GM19193 (cell line): ENCODE measurements at regions not wholly inside any gene's neighbourhood (a gene's known extent, or its start where the extent isn't known, plus 50 kb on each side); places are given as distances from the start of the nearest gene placed in this dataset.

Source experiments
- POLR2A ChIP-seq: IDR thresholded peaks from 4 replicates; pipeline ENCODE4 v1.6.1; 2011; ENCODE audit not compliant: insufficient read depth, insufficient read length; ENCODE audit errors: extremely low read depth

DNA sequence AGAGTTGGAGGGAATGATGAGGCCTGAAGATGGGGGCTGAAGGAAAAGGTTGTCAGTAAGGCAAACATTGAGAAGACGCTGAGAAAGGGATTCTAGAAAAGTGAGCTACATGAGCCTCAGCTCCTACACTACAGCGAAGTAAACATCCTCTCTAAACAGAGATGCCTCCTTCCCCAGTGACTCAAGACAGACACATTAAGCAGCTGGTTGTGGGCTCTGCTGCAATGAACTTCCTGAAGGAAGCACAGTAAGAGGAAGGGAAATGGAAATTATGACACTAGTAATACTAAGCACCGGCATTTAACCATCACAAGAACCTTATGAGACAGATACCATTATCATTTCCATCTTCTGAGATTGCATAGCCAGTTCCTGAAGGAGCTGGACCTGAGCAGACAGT is 190.5 kb downstream of the C11orf87 start:
- TF ChIP-seq POLR2A: no peak

DNA sequence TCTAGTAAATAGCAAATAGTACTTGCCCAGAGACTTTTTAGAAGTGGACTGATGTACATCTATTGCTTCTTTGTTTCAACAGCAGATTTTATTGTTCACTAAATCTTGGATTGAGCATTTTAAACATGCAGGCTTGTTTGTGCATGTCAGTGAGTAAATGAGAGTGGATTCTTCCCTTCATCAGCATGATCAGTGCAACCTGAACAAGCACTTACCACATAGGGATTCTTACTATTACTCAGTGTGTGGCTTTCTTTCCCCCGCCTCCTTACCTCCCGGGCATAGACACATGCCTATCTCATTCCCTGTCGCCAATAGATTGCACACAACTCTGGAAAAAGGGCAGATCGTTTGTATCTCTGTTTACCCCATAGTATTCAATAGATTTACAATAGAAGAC is 197.5 kb downstream of the C11orf87 start:
- TF ChIP-seq POLR2A: no peak

DNA sequence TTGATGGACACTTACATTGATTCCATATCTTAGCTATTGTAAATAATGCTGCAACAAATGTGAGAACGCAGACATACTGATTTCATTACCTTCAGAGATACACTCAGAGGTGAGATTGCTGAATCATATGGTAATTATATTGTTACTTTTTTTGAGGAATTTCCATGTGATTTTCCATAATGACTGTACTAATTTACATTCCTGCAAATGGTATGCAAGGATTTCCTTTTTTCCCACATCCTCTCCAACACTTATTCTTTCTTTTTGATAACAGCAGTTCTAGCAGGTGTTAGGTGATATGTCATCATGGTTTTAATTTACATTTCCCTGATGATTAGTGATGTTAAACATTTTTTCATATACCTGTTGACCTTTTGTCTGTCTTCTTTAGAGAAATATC is 207.7 kb downstream of the C11orf87 start:
- no peak for TF ChIP-seq POLR2A

DNA sequence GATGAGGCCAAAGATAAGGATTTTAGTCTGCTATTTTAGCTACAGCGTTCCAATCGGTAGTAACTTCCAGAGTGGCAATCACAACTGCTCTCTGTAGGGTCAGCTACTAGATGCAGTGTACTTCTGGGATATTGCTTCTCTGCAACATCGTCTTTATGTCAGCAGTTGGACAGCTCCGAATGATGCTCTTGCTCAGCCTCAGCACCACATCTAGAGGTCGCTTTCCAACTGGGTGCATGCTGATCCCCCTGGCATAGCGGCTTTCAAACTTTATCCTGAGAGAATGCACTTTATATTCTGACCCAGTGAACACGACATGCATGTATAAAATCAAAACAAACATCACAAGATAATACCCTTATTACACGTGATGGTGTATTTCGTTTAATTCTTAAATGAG is 219.6 kb downstream of the C11orf87 start:
- TF ChIP-seq POLR2A: no peak

DNA sequence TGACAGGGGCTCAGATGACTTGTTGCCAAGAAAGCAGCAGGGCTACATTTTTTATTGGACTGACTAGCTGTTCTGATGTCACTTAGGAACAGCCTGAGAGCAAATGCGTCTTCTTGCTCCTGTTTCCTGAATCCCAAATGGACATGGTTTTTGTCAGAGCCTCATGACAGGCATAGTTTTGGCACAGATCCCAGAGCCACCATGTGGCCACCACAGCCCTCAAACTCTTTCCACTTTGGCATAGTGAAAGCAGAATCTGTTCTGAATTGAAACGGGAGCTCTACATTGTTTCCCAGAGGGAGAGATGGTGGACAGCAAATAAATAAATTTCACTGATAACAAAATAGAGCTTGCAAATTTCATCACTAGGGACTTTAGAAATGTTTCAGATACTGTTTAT is 222.2 kb downstream of the C11orf87 start:
- no peak for TF ChIP-seq POLR2A

DNA sequence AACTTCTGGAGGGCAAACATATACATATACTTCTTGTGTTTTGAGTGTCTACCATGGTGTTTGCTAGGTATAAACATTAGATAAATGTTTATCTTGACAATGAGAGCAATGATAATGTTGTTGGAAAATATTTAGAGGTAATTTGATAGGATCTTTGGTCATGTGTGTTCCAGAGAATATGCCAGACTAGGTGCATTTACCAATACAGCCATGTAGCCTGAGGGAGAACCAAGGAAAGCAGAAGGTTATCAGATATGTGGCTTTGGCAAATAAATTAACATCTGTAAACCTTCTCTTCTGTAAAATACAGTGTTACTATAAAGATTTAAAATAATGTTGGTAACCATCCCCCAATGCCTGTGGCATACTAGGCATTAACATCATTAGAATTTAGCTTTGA is 226.8 kb downstream of the C11orf87 start:
- no peak for TF ChIP-seq POLR2A

DNA sequence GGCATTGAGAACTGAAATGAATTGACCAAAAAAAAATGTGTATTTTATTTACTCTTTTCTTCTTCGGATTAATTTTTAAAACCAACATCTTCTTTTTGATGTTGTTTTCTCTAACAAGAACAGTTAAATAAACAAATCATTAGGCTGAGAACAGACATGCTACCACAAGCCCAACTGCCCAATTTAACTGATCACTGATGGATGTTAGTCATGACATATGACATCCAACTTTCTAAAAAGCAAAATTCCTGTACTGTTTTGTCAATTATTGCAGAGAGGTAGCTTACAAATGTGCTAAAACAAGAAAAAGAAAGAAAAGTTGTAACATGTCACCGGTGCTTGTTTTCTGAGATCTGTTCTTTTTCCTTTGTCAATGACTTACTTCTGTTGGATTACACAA is 232.1 kb downstream of the C11orf87 start:
- TF ChIP-seq POLR2A: no peak

DNA sequence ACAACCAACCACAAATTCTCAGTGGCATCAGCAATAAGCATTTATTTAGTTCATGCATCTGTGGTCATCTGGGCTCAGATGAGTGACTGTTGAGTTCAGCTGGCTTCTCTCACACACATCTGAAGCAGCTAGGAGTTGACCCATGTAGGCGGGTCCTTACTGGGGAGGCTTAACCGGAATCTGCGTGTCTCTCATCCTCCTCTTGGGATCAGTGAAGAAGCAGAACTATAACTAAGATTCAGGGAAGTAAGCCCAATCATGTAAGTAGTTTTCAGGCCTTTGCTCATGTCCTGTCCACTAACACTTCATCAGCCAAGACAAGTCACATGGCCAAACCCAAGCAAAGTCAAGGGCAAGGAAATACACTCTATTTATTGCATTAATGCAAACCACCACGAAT is 236.2 kb downstream of the C11orf87 start:
- TF ChIP-seq POLR2A: no peak

DNA sequence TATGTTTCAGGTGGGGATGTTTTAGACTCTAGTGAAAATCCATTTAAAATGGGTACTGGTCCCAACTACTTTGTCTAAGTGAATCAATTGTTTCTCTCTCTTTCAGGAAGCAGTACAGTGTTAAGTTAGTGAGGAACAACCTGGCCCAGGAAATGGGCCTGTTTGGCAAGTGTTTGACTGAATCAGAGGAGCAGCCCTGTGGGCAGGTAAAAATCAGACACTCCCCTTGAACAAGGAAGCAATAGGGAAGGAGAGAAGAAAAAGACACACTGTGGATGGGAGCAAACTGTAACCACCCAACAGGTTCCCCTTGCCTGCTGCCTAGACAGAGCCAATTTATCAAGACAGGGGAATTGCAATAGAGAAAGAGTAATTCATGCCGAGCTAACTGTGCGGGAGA is 245.7 kb downstream of the C11orf87 start:
- no peak for TF ChIP-seq POLR2A

DNA sequence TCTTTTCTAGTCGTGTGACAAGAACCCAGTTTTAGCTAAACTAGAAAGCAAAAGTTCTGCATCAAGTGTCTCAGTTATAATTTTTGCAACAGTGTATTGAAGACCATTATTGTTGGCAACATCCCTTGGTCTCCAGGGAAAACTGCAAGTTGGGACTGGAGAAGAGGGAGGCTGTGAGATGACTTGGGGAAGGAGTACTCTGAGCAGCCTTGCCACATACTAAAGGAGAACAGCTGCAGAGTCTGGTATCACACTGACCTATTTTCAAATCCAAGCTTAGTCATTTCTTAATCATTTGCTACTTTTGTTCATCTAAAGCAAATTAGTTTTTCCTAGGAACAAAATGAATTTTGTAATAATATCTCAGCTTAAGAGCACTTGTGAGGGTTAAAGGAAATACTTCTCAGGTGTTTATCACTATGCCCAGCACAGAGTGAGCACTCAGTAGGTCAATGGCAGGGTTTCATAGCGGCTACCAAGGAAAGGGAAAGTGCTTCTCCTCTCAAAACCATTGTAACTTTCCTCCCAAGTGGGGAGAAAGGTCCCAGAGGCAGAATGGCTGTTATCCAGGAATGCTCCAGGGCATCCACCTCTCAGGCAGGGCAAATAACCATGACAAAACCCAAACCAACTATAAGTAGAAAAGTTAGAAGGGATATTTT is 247.1 kb downstream of the C11orf87 start:
- no peak for TF ChIP-seq POLR2A

DNA sequence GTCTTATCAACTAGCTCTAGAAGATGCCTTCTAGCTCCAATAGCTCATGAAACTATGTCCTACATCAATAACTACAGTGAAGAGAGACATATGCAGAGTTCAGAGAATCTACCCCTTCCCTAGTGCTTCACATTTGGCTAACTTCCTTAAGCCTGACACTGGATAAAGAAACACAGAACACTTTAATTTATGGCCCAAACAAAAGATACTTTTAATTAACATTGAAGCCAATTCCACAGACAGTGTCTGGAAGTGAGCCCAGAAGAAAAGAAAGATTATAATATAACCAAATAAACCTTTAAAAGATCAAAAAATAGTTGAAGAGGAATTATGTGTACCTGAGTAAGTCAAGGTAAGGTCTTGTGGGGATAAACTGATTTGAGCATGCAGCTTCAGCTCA is 255.2 kb downstream of the C11orf87 start:
- no peak for TF ChIP-seq POLR2A

DNA sequence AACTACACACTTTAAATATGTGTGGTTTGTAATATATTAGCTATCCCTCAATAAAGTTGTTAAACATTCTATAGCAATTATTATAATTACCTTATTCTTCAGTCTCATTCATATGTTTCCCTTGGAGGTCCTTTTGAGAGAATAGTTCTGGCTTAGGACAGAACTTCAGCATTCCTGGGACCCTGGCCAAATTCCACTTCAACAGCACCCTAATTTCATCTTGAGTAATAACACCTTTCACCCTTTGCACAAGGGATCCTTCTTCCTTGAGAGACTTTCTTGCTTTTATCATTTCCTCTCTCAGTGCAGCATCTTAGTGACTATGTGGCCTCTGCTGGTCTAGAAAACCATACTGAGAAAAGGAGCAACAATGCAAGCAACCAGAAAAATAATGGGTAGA is 255.9 kb downstream of the C11orf87 start:
- no peak for TF ChIP-seq POLR2A

DNA sequence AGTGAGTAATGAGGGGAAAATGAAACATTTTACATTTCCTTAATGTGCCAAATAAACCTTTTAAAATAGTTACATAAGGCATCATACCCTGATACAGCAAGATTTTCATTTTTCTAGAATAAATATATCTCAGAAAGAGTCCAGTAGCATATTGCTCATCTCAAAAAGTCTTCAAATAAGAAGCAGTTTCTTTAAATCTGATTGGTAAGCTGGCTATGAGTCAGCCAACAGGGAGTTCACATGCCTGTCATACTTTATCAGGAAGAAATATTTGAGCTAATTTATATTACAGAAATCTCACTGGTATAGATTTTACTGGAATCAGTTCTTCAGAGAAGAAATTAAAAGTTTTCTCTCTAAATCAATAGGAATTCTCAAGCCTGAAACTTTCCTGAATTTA is 258.1 kb downstream of the C11orf87 start:
- no peak for TF ChIP-seq POLR2A

DNA sequence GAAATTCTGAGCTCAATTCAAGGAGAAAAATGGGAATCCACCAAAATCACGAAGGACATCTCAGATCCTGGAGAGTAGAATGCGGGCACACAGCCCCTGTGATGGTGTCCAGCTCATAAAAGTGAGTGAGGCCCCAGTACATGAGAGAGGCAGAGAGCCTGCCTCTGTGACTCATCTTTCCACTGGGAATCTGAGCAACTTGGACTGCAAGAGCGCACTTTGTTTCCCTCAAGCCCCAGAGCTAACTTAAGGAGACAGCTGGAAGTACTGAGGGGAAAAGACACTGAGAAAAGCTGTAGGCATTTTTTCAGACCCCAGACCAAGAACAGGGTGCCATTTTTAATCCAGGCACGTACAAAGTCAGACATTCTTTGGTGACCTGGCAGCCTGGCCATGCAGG is 273.7 kb downstream of the C11orf87 start:
- TF ChIP-seq POLR2A: no peak

DNA sequence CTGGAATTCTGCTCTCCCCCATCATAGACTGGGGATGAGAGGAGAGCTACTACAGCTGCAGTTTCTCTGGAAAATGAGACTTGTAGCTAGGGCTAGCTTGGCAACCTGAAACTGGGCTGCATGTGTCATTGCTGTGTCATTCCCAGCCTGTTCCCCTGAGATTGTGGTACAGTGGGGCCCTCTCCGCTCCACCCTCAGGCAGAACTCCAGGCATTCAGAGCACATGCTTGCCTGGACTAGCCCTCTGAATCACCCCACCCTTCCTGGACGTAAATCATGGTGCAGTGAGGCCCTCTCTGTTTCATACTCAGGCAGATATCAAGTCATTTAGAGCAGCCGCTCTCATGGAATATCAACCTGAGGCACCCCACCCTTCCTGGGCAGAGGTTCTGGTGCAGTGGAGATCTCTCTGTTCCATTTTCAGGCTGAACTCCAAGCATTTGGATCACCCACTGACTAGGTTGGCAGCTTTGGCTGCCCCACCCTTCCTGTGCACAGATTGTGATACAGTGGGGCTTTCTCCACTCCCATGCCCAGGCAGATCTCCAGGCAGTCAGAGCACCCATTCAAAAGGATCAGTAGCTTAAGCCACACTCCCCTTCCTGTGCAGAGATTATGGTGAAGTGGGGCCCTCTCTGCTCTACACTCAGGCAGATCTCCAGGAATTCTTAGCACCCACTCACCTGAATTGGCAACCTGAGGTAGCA is 274.4 kb downstream of the C11orf87 start:
- no peak for TF ChIP-seq POLR2A

DNA sequence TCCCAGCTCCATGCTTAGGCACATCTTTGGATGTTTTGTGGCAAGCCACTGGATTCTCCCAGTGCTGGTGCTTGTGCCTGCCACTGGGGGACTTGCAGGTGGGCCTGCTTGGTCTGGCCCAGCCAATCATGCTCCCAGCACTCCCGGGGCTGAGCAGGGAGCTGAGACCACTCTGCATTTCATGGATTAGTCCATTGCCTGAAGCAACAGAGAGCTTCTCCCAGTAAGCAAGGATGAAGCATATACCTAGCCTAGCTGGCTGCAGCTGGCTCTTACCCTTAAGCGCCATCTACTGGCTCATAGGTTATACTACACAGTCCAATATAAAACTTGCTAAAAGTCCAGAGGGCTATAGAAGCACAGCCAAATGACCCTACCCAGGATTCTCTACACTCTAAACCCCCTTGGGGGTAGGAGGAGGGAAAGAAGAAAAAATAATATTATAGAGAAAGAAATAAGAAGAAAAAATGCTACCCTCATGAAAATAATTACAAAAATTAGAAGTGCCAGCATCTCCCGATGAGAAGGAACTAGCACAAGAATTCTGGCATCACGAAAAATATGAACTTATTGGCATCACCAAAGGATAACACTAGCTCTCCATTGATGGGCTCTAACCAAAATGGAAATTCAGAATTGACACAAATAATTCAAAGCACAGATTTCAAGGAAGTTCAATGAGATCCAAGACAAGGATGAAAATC is 275.3 kb downstream of the C11orf87 start:
- no peak for TF ChIP-seq POLR2A
